Loucy (cell line): ENCODE measurements at regions not wholly inside any gene's neighbourhood (a gene's known extent, or its start where the extent isn't known, plus 50 kb on each side); places are given as distances from the start of the nearest gene placed in this dataset.

ENCODE experiments used
- CTCF ChIP-seq: fragments of 200-600 bp; sonication (generic); conservative IDR thresholded peaks from 2 replicates; pipeline ENCODE4 v1.5.1; 2014; ENCODE audit warnings: mild to moderate bottlenecking, antibody characterized with exemption, low read length
- EZH2phosphoT487 ChIP-seq: fragments of 200-600 bp; IDR thresholded peaks from 2 replicates; pipeline ENCODE4 v1.6.1; 2018; ENCODE audit warnings: antibody characterized with exemption, mild to moderate bottlenecking, moderate library complexity, borderline replicate concordance

GRCh38 chr10:128851726-128852125 is 615.3 kb upstream of the MGMT start:
- TF ChIP-seq CTCF = no peak
- TF ChIP-seq EZH2phosphoT487 = no peak
